ENCODE measurements at regions not wholly inside any gene's neighbourhood (a gene's known extent, or its start where the extent isn't known, plus 50 kb on each side); places are given as distances from the start of the nearest gene placed in this dataset.
A peak's percentile ranks its signal among the peaks of the same experiment; 100 is the strongest.

GRCh38 chr5:156147944-156148285, 179.0 kb upstream of the SGCD start:
- no CpG with 5 or more reads among the region's 1 CpG for WGBS, 2 experiments (ENCODE audit: extremely low coverage in 2 of 2, insufficient read length in 1 of 2)
- TF ChIP-seq RAD21 (IDR thresholded peaks at IDR 0.05; ENCODE audit: low read length) (no peak), CEBPB (IDR thresholded peaks at IDR 0.05; ENCODE audit: low read depth, low read length) (no peak), MAFK (IDR thresholded peaks at IDR 0.05; ENCODE audit: low read depth, low read length) (no peak), RFX5 (IDR thresholded peaks at IDR 0.05; ENCODE audit: low read depth, low read length) (no peak), CHD1 (IDR thresholded peaks at IDR 0.05; ENCODE audit: low read depth, low read length) (no peak), NFE2L2 (IDR thresholded peaks at IDR 0.05; ENCODE audit: low read depth, low read length) (no peak), POLR2A (IDR thresholded peaks at IDR 0.05; ENCODE audit: low read depth, low read length) (no peak), BHLHE40 (IDR thresholded peaks at IDR 0.05; ENCODE audit: low read depth, low read length) (no peak), FOS (IDR thresholded peaks at IDR 0.05; ENCODE audit: low read depth, low read length) (no peak), MXI1 (IDR thresholded peaks at IDR 0.05; ENCODE audit: borderline replicate concordance, low read depth, low read length) (no peak), CTCF (conservative IDR thresholded peaks at IDR 0.05; ENCODE audit: low read depth, low read length) (no peak), MAZ (IDR thresholded peaks at IDR 0.05; ENCODE audit: borderline replicate concordance, low read depth, low read length) (no peak), SMC3 (IDR thresholded peaks at IDR 0.05; ENCODE audit: low read depth, low read length) (no peak), RCOR1 (IDR thresholded peaks at IDR 0.05; ENCODE audit: insufficient replicate concordance, low read length) (no peak)
- TF ChIP-seq, protein P1, sequence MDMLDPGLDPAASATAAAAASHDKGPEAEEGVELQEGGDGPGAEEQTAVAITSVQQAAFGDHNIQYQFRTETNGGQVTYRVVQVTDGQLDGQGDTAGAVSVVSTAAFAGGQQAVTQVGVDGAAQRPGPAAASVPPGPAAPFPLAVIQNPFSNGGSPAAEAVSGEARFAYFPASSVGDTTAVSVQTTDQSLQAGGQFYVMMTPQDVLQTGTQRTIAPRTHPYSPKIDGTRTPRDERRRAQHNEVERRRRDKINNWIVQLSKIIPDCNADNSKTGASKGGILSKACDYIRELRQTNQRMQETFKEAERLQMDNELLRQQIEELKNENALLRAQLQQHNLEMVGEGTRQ (IDR thresholded peaks at IDR 0.05; ENCODE audit: low read depth, low read length) = no peak
- TF ChIP-seq, protein P2, sequence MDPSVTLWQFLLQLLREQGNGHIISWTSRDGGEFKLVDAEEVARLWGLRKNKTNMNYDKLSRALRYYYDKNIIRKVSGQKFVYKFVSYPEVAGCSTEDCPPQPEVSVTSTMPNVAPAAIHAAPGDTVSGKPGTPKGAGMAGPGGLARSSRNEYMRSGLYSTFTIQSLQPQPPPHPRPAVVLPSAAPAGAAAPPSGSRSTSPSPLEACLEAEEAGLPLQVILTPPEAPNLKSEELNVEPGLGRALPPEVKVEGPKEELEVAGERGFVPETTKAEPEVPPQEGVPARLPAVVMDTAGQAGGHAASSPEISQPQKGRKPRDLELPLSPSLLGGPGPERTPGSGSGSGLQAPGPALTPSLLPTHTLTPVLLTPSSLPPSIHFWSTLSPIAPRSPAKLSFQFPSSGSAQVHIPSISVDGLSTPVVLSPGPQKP (IDR thresholded peaks at IDR 0.05; ENCODE audit: borderline replicate concordance, low read depth, low read length) = no peak
- peak overlapping the region; percentile 29; the same call in 1 of the 2 replicates for H3K9ac ChIP-seq (ENCODE audit: low read depth, low read length)
- peak overlapping the region; percentile 89 for H2BK20ac ChIP-seq (ENCODE audit: low read depth, low read length)
- H3K56ac ChIP-seq (ENCODE audit: extremely low read depth, insufficient read depth, low read length) = peak overlapping the region; percentile 84
- no peak overlapping the region for H2AFZ ChIP-seq (replicated peaks; ENCODE audit: low read length, poor library complexity)
- H4K91ac ChIP-seq (ENCODE audit: insufficient read depth, low read depth, low read length) = peak overlapping the region; percentile 78
- in situ Hi-C loops (cut with MboI; ENCODE audit: low sequenced_read_pairs) (no loop called here), intact Hi-C loops (cut with micrococcal nuclease) (loop anchor here (5.0 kb wide), 1 partner anchor 179 kb away; the partner anchor contains the start of gene SGCD), dilution Hi-C loops (cut with HindIII; ENCODE audit: low sequenced_read_pairs, unreplicated experiment) (no loop called here)
- peak overlapping the region; percentile 91 for H3K18ac ChIP-seq (ENCODE audit: low read depth, low read length)
- peak overlapping the region; percentile 88 for H2BK120ac ChIP-seq (ENCODE audit: low read depth, low read length)
- no peaks in the 10 kb centered on the region for H3K27me3 ChIP-seq (ENCODE audit: control insufficient read depth, insufficient read depth, low read length)
- H2BK15ac ChIP-seq (ENCODE audit: low read depth, low read length) = 0 out of 3 replicates have a peak overlapping the region, but pooled peaks have one; percentile 2
- no peaks in the 10 kb centered on the region for H4K20me1 ChIP-seq (ENCODE audit: insufficient read depth, low read length)
- H2AK5ac ChIP-seq (ENCODE audit: low read depth, low read length) = peak overlapping the region; percentile 50; the same call in 1 of the 2 replicates
- peaks cover 5% of the 10 kb centered on the region for H3K9me3 ChIP-seq (ENCODE audit: control insufficient read depth, insufficient read depth, low read length)
- H3K23ac ChIP-seq (ENCODE audit: low read depth, low read length) = peak overlapping the region; percentile 80; the same call in 1 of the 2 replicates
- no TSS peak for BruUV-seq (replicated peaks)
- H3K36me3 ChIP-seq (ENCODE audit: control insufficient read depth, insufficient read depth, low read length) = no peaks in the 10 kb centered on the region
- ATAC-seq (ENCODE audit: low read depth) (peak; percentile 38), DNase-seq (peak; percentile 51)
- ChIA-PET POLR2A (ENCODE audit: unreplicated experiment) (no interaction called here), CTCF (no interaction called here)
- peak overlapping the region; percentile 64; the same call in 1 of the 2 replicates for H3K4ac ChIP-seq (ENCODE audit: low read depth, low read length)
- peak overlapping the region in 1 of 2 experiments; percentile 64; a peak in 2 of 4 replicates for H4K8ac ChIP-seq (ENCODE audit: low read depth in 2 of 2, low read length in 2 of 2)
- peak overlapping the region; percentile 73 for H3K4me2 ChIP-seq (ENCODE audit: low read depth, low read length)
- H3K27ac ChIP-seq (ENCODE audit: insufficient read depth, low read length) = peak overlapping the region; percentile 86
- H4K5ac ChIP-seq (ENCODE audit: low read depth, low read length) = peak overlapping the region; percentile 49
- no peaks in the 10 kb centered on the region for H3K9me1 ChIP-seq (ENCODE audit: insufficient read depth, low read length)
- peak overlapping the region; percentile 93 for H2BK5ac ChIP-seq (ENCODE audit: low read depth, low read length, poor library complexity, severe bottlenecking)
- H3K4me1 ChIP-seq (ENCODE audit: control insufficient read depth, insufficient read depth, low read length) = peaks cover 11% of the 10 kb centered on the region
- H3K79me1 ChIP-seq (ENCODE audit: low read depth in 1 of 2, low read length in 2 of 2) = no peaks in the 10 kb centered on the region
- H3K14ac ChIP-seq (replicated peaks; ENCODE audit: low read depth, low read length) = 0 out of 2 replicates have a peak overlapping the region, but pooled peaks have one; percentile 19
- no peak overlapping the region for H3K4me3 ChIP-seq (ENCODE audit: insufficient read depth, low read depth, low read length)
- no peak overlapping the region for H2AK9ac ChIP-seq (replicated peaks; ENCODE audit: low read depth, low read length, poor library complexity)
